GM12865 (cell line): ENCODE measurements at regions not wholly inside any gene's neighbourhood (a gene's known extent, or its start where the extent isn't known, plus 50 kb on each side); places are given as distances from the start of the nearest gene placed in this dataset.

Experiments used
- DNase-seq: peaks from one replicate; pipeline ENCODE4 v3.0.0; 2010; ENCODE audit warnings: low read depth
- H3K4me3 ChIP-seq: 2 replicates; pipeline ENCODE4 v1.5.1; 2011; ENCODE audit warnings: mild to moderate bottlenecking, low read depth, low read length, control low read depth
- TF ChIP-seq, protein P1 (sequence below): IDR thresholded peaks from 2 replicates; pipeline ENCODE4 v1.5.1; 2011; ENCODE audit warnings: low read length, control low read depth, low read depth, inconsistent platforms; ENCODE audit not compliant: insufficient read depth; ENCODE audit errors: missing control alignments

DNA sequence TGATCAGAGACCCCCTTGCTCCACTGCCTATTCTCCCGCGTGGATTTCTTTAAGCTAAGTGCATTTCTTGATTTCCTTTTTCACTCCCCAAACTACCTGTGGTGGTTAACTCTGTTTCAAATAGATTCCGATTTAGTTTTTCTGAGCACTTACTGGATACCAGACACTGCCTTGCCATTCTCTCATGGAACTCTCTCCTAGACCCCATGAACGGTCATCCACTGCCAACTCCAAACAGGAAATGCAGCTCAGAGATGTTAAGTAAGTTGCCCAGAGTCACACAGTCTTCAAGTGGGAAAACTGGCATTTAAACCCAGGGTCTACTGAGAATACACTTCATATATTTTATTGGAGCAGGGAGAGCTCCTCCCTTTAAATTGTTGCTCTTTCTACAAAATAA is 199.4 kb downstream of the MAF start:
- H3K4me3 ChIP-seq: no peak overlapping the region
- TF ChIP-seq, protein P1, sequence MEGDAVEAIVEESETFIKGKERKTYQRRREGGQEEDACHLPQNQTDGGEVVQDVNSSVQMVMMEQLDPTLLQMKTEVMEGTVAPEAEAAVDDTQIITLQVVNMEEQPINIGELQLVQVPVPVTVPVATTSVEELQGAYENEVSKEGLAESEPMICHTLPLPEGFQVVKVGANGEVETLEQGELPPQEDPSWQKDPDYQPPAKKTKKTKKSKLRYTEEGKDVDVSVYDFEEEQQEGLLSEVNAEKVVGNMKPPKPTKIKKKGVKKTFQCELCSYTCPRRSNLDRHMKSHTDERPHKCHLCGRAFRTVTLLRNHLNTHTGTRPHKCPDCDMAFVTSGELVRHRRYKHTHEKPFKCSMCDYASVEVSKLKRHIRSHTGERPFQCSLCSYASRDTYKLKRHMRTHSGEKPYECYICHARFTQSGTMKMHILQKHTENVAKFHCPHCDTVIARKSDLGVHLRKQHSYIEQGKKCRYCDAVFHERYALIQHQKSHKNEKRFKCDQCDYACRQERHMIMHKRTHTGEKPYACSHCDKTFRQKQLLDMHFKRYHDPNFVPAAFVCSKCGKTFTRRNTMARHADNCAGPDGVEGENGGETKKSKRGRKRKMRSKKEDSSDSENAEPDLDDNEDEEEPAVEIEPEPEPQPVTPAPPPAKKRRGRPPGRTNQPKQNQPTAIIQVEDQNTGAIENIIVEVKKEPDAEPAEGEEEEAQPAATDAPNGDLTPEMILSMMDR: no peak
- no peak for DNase-seq

DNA sequence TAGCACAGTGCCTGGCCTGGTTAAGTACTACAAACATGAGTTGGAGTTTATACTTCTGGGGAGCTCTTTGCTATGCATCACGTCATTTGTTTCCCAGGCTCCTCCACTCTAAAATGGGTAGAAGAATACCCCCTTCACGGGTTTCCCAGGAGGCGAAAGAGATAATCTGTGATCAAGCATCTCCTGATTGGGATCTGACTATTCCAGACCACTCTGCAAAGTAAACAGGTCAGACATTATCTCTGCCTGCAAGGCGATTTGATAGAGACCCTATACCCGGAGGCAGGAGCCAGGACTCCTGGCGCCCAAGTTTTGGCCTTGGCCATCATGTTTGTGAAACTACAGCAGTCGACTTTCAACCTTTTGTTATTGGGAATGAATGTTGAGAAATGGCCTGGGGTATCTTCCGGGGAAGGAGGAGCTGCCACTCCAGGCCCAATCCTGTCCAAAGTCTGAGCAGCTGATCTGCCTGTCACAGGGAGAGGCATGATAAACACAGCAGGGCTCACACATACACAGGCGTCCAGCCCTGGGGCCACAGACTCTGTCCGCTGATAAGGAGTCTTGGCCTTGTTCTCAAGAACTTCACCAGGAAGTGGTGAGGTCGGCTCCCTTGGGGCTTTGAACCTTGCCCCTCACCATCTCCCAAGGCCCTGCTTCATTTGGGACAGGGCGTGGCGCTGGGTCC is 199.9 kb downstream of the MAF start:
- no peak for DNase-seq
- H3K4me3 ChIP-seq: no peak overlapping the region
- TF ChIP-seq, protein P1: no peak

DNA sequence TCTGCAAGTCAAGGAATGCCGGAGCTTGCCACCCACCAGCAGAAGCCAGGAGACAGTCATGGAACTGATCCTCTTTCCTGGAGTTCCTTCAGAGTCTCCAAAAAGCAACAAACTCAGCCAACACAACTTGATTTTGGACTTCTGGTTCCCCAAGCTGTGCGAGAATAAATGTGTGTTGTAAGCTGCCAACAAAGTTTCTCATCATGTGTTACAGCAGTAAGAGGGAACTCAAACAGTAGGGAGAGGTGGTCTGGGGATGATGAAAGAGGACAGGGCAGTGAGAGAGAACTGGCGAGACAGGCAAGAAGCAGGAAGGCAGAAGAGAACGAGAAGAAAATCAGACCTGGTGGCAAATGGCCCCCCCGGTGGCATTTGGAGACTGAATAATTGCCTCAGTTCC is 204.9 kb downstream of the MAF start:
- no peak overlapping the region for H3K4me3 ChIP-seq
- DNase-seq: no peak
- TF ChIP-seq, protein P1: no peak

DNA sequence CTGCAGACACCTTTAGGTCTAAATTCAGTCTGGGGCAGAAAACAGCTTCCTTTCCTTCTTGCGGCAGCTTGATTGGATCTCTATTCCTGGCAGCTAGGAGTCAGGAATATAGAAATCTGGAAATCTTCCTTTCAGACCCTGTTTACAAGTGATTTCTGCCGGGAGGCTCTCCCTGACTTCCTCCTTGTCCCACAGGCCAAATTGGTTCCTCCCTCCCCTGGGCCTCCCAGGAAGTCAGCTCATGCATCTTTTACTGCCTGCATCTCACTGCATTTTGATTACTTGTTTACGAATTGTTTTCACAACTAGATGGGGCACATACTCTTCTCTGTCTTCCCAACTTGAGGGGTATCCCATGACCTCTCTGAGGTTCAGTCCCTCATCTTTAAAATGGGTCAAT is 206.3 kb downstream of the MAF start:
- TF ChIP-seq, protein P1: no peak
- H3K4me3 ChIP-seq: no peak overlapping the region
- DNase-seq: no peak

DNA sequence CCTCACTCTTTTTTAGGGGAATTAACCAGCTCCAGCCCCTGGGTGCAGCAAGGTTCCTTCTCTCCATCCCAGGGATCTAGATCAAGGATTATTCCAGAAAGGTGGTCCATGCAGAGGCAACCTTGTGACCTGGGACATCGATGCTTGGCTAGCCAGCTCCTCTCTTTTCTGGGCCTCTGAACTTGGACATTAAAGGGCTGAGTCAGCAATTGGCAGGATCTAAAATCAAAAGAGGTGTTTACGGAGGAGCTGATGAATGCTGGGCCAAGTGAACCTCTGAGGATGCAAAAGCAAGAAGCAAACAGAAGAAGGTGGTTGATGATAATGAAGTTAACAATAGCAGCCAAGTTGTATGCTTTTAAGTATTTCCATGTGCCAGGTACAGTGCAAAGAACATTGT is 207.0 kb downstream of the MAF start:
- DNase-seq: no peak
- no peak overlapping the region for H3K4me3 ChIP-seq
- TF ChIP-seq, protein P1: no peak

DNA sequence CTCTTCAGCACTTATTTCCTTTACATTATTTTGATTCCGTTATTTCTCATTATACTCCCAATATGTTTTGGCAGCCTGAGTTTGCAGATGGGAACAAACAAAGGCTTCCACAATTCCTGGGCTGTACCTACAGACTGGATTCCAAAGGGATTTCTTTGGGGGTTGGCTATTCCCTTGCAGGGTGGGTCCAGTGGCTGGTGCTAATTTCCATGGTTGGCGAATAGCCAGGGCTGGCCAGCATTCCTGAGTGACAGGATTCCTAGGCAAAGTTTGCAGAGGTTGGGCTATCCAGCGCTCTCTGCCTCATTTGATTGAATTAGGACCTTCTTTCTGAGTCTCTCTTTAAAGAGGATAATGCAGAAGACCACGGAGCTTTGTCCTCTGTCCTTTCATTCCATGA is 207.4 kb downstream of the MAF start:
- TF ChIP-seq, protein P1: no peak
- no peak overlapping the region for H3K4me3 ChIP-seq
- no peak for DNase-seq

DNA sequence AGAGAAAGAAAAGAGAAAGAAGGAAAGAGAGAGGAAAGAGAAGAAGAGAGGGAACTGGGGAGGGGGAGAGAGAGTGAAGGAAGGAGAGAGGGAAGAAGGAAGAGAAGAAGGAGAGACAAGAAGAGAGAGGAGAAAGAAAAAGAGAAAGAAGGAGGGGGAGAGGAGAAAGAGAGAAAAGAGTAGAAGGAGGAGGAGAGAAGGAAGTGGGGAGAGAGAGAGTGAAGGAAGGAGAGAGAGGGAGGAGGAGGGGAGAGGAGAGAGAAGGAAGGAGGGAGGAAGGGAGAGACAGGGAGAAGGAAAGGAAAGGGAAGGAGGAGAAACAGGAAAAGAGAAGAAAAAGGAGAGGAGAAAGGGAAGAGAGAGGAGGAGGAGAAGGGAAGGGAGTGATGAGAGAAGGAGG is 208.5 kb downstream of the MAF start:
- TF ChIP-seq, protein P1: no peak
- DNase-seq: no peak

More for the DNA sequence above, 208.5 kb downstream of the MAF start:
- H3K4me3 ChIP-seq: no peak overlapping the region
